PC-9 (cell line): ENCODE measurements at regions not wholly inside any gene's neighbourhood (a gene's known extent, or its start where the extent isn't known, plus 50 kb on each side); places are given as distances from the start of the nearest gene placed in this dataset.

Source experiments
- BruUV-seq: library from RNA; stranded (reverse); fragments of 400-500 nt; replicated peaks from 2 replicates; lab custom pipeline; 2021; lab: Mats Ljungman, UMichigan
- CTCF ChIA-PET: fragments of 300-600 bp; sonication (Branson Sonifier 250); formaldehyde crosslinking; loops from one replicate; lab custom pipeline; 2022; ENCODE audit warnings: antibody characterized with exemption; lab: Charles Lee
- POLR2A ChIA-PET: fragments of 300-600 bp; sonication (Branson Sonifier 250); formaldehyde crosslinking; loops from one replicate; lab custom pipeline; 2022; ENCODE audit warnings: antibody characterized with exemption; ENCODE audit not compliant: unreplicated experiment; lab: Charles Lee
- DNase-seq, 2 experiments: peaks; one replicate each; pipeline versions ENCODE4 v3.0.0 to v3.0.0-alpha.2; 2015 to 2022; ENCODE audit warnings: mixed read lengths in 1 of 2
- H2AFZ ChIP-seq: fragments of 200-600 bp; sonication (generic); 2 replicates; pipeline ENCODE4 v1.8.1; 2017; ENCODE audit warnings: antibody characterized with exemption
- H3F3A ChIP-seq: fragments of 200-600 bp; sonication (generic); 2 replicates; pipeline ENCODE4 v1.8.1; 2017; ENCODE audit warnings: antibody characterized with exemption, mild to moderate bottlenecking, low read depth; ENCODE audit not compliant: insufficient read depth
- H3K27ac ChIP-seq: fragments of 200-600 bp; sonication (generic); 2 replicates; pipeline ENCODE4 v1.6.1; 2016; ENCODE audit warnings: mixed run types
- H3K27me3 ChIP-seq: fragments of 200-600 bp; sonication (generic); 2 replicates; pipeline ENCODE4 v1.6.1; 2016; ENCODE audit warnings: low read depth, mixed run types; ENCODE audit not compliant: insufficient read depth
- H3K36me3 ChIP-seq: fragments of 200-600 bp; sonication (generic); 2 replicates; pipeline ENCODE4 v1.6.1; 2016; ENCODE audit warnings: low read depth, mixed run types
- H3K4me1 ChIP-seq: fragments of 200-600 bp; sonication (generic); replicated peaks from 2 replicates; pipeline ENCODE4 v1.6.1; 2016; ENCODE audit warnings: mixed run types; ENCODE audit not compliant: insufficient read depth
- H3K4me2 ChIP-seq: fragments of 200-600 bp; sonication (generic); 2 replicates; pipeline ENCODE4 v1.6.1; 2017; ENCODE audit warnings: mixed run types
- H3K4me3 ChIP-seq: fragments of 200-600 bp; sonication (generic); 2 replicates; pipeline ENCODE4 v1.6.1; 2016; ENCODE audit warnings: mixed run types
- H3K79me2 ChIP-seq: fragments of 200-600 bp; sonication (generic); 2 replicates; pipeline ENCODE4 v1.6.1; 2017; ENCODE audit warnings: low read depth, mixed run types
- H3K9me2 ChIP-seq: fragments of 200-600 bp; sonication (generic); 2 replicates; pipeline ENCODE4 v1.8.1; 2017; ENCODE audit warnings: mild to moderate bottlenecking; ENCODE audit not compliant: insufficient read depth
- H3K9me3 ChIP-seq: fragments of 200-600 bp; sonication (generic); 2 replicates; pipeline ENCODE4 v1.8.1; 2016; ENCODE audit warnings: low read depth; ENCODE audit not compliant: insufficient read depth
- H4K20me1 ChIP-seq: fragments of 200-600 bp; sonication (generic); 2 replicates; pipeline ENCODE4 v1.8.1; 2017; ENCODE audit not compliant: insufficient read depth
- EZH2 ChIP-seq: fragments of 200-600 bp; sonication (generic); IDR thresholded peaks from 2 replicates; pipeline ENCODE4 v1.8.0; 2017; ENCODE audit warnings: antibody characterized with exemption, low read depth
- intact Hi-C: fragments of 100-400 bp; cut with micrococcal nuclease; formaldehyde crosslinking; loops from one replicate; pipeline ENCODE4 v1.10.0; 2022; ENCODE audit not compliant: unreplicated experiment
- TF ChIP-seq, protein P1 (sequence below): fragments of 200-600 bp; sonication (generic); conservative IDR thresholded peaks from 2 replicates; pipeline ENCODE4 v1.6.1; 2017; ENCODE audit warnings: mixed run types, antibody characterized with exemption, mild to moderate bottlenecking, moderate library complexity

DNA sequence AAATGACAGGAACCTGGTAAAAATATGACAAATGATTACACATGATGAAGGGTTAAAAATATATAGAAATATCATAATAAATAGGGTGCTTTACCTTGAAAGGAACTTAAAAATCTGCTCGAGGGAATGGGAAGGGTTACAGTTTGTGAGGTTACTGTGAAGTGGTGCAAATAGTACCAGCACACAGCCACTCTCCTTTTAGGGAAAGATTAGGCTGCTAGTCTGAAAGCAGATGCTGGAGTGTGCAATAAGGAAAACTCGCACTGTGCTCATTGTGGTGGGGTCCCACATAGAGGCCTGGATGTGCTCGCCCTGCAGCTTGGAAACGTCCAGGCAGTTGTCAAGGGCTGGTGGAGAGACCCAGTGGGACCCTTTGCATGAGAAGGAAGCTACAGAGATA is 145.9 kb upstream of the TBX20 start:
- DNase-seq = no peak
- no peak overlapping the region for H3K27ac ChIP-seq
- no peaks in the 10 kb centered on the region for H3K9me3 ChIP-seq
- H2AFZ ChIP-seq = no peak overlapping the region
- no peaks in the 10 kb centered on the region for H3K9me2 ChIP-seq
- H3K4me2 ChIP-seq = no peak overlapping the region
- H3K4me1 ChIP-seq = no peaks in the 10 kb centered on the region
- BruUV-seq = no TSS peak
- no peak overlapping the region for H3K4me3 ChIP-seq
- ChIA-PET CTCF (no interaction called here), POLR2A (no interaction called here)
- H3K36me3 ChIP-seq = no peaks in the 10 kb centered on the region
- no peaks in the 10 kb centered on the region for H3K27me3 ChIP-seq
- intact Hi-C loops = no loop called here
- TF ChIP-seq EZH2 = no peak
- TF ChIP-seq, protein P1, sequence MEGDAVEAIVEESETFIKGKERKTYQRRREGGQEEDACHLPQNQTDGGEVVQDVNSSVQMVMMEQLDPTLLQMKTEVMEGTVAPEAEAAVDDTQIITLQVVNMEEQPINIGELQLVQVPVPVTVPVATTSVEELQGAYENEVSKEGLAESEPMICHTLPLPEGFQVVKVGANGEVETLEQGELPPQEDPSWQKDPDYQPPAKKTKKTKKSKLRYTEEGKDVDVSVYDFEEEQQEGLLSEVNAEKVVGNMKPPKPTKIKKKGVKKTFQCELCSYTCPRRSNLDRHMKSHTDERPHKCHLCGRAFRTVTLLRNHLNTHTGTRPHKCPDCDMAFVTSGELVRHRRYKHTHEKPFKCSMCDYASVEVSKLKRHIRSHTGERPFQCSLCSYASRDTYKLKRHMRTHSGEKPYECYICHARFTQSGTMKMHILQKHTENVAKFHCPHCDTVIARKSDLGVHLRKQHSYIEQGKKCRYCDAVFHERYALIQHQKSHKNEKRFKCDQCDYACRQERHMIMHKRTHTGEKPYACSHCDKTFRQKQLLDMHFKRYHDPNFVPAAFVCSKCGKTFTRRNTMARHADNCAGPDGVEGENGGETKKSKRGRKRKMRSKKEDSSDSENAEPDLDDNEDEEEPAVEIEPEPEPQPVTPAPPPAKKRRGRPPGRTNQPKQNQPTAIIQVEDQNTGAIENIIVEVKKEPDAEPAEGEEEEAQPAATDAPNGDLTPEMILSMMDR = no peak
- H3K79me2 ChIP-seq = no peaks in the 10 kb centered on the region
- no peaks in the 10 kb centered on the region for H4K20me1 ChIP-seq
- H3F3A ChIP-seq = no peaks in the 10 kb centered on the region

DNA sequence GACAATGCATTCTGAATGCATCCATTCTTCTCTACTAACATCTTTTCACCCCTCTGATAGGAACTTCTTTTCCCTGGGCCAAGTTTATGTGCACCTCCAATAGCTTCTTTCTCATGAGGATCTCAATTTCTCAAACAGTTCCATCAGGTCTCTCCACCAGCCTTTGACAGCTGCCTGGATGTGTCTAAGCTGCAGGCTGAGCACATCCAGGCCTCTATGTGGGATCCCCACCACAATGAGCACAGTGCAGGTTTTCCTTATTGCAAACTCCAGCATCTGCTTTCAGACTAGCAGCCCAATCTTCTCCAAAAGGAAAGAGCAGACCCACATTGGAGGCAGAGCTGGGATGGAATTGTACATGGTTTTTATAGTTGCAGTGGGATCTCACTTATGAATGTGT is 145.3 kb upstream of the TBX20 start:
- H4K20me1 ChIP-seq = no peaks in the 10 kb centered on the region
- ChIA-PET POLR2A (no interaction called here), CTCF (no interaction called here)
- H3K36me3 ChIP-seq = no peaks in the 10 kb centered on the region
- DNase-seq = no peak
- no peak overlapping the region for H3K4me2 ChIP-seq
- TF ChIP-seq, protein P1 = no peak
- no peak for TF ChIP-seq EZH2
- H3K9me2 ChIP-seq = no peaks in the 10 kb centered on the region
- no peak overlapping the region for H3K27ac ChIP-seq
- intact Hi-C loops = no loop called here
- H3K4me3 ChIP-seq = no peak overlapping the region
- no peaks in the 10 kb centered on the region for H3K9me3 ChIP-seq
- no peak overlapping the region for H2AFZ ChIP-seq
- no peaks in the 10 kb centered on the region for H3F3A ChIP-seq
- no TSS peak for BruUV-seq
- no peaks in the 10 kb centered on the region for H3K4me1 ChIP-seq
- H3K27me3 ChIP-seq = no peaks in the 10 kb centered on the region
- no peaks in the 10 kb centered on the region for H3K79me2 ChIP-seq

DNA sequence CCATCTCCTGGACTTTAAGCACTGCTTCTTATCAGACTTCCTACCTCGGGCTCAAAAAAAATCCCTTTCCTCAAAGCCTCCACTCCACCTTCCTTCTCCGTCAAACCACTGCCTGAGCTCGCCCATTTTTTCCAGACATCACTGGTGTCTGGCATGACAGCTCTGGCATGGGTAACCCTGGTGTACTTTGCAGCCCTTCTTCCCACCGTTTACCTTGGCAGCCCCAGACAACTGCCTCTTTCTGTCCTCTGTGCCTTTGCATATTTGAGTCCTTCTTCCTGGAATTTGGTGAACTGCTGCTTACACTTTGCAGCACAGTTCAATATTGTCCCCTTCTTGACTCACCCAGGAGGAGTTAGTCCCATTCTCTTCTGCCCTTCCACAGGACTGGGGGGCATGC is 144.6 kb upstream of the TBX20 start:
- intact Hi-C loops = no loop called here
- Histone ChIP-seq H3K27me3 (no peaks in the 10 kb centered on the region), H3K27ac (no peak overlapping the region), H3K4me2 (no peak overlapping the region), H3K4me1 (no peaks in the 10 kb centered on the region), H3K4me3 (no peak overlapping the region), H3F3A (no peaks in the 10 kb centered on the region), H3K36me3 (no peaks in the 10 kb centered on the region), H2AFZ (no peak overlapping the region), H4K20me1 (no peaks in the 10 kb centered on the region), H3K9me3 (no peaks in the 10 kb centered on the region), H3K79me2 (no peaks in the 10 kb centered on the region), H3K9me2 (no peaks in the 10 kb centered on the region)
- ChIA-PET CTCF (no interaction called here), POLR2A (no interaction called here)
- no TSS peak for BruUV-seq
- DNase-seq = no peak
- TF ChIP-seq, protein P1 = no peak
- no peak for TF ChIP-seq EZH2
